Naive thymus-derived CD4-positive, alpha-beta T cell (primary cell): ENCODE measurements at regions not wholly inside any gene's neighbourhood (a gene's known extent, or its start where the extent isn't known, plus 50 kb on each side); places are given as distances from the start of the nearest gene placed in this dataset.
"Not testable (repeated sequence)": the region's sequence is repeated elsewhere in the genome, so short reads cannot be mapped to it uniquely, and the experiment has no call there.

Experiments used
- ATAC-seq: fragments of 150-1000 bp; cut with Tn5 transposase; 2 replicates; pipeline ENCODE4 v1.10.0; 2021; ENCODE audit warnings: mild to moderate bottlenecking, moderate library complexity
- CTCF ChIA-PET: fragments of 350-600 bp; sonication (Branson Sonifier 250); formaldehyde crosslinking; loops from one replicate; lab custom pipeline; 2021; ENCODE audit warnings: antibody characterized with exemption; lab: Charles Lee
- POLR2A ChIA-PET: fragments of 350-600 bp; sonication (Branson Sonifier 250); formaldehyde crosslinking; loops from one replicate; lab custom pipeline; 2021; ENCODE audit warnings: antibody characterized with exemption, inconsistent platforms; lab: Charles Lee
- DNase-seq, 9 donors: peaks; one replicate each; pipeline versions ENCODE4 v3.0.0 to v3.0.0-alpha.2; 2020 to 2022; ENCODE audit warnings: mixed read lengths in 1 of 9
- H3K27ac ChIP-seq: one replicate; pipeline ENCODE4 v1.7.0; 2013; ENCODE audit warnings: mild to moderate bottlenecking, low read depth, low read length, moderate library complexity
- H3K27me3 ChIP-seq, 2 donors: one replicate each; pipeline ENCODE4 v1.7.0; 2013; ENCODE audit warnings: low read length in 2 of 2, mild to moderate bottlenecking in 2 of 2, moderate library complexity in 2 of 2; ENCODE audit not compliant: control insufficient read depth in 2 of 2, insufficient read depth in 2 of 2
- H3K36me3 ChIP-seq, 3 experiments: 1 replicate in 2 of 3; 2 replicates in 1 of 3; pipeline ENCODE4 v1.7.0; 2013; ENCODE audit warnings: low read length in 3 of 3, mild to moderate bottlenecking in 3 of 3, moderate library complexity in 1 of 3; ENCODE audit not compliant: insufficient read depth in 3 of 3, control insufficient read depth in 2 of 3
- H3K4me1 ChIP-seq, 2 donors: one replicate each; pipeline ENCODE4 v1.7.0; 2013; ENCODE audit warnings: low read length in 2 of 2, mild to moderate bottlenecking in 2 of 2, moderate library complexity in 1 of 2; ENCODE audit not compliant: control insufficient read depth in 2 of 2, insufficient read depth in 2 of 2
- H3K4me3 ChIP-seq: 2 replicates; pipeline ENCODE4 v1.7.0; 2013; ENCODE audit warnings: mild to moderate bottlenecking, low read length
- H3K9me3 ChIP-seq, 3 experiments: 1 replicate in 2 of 3; 2 replicates in 1 of 3; pipeline ENCODE4 v1.7.0; 2013; ENCODE audit warnings: low read length in 3 of 3; ENCODE audit not compliant: control insufficient read depth in 2 of 3
- H3K27ac Mint-ChIP-seq, 9 donors: one replicate each; pipeline ENCODE4 v1.8.0; 2020 to 2022; ENCODE audit warnings: mixed read lengths in 9 of 9, mild to moderate bottlenecking in 8 of 9, moderate library complexity in 5 of 9, inconsistent platforms in 2 of 9
- H3K27me3 Mint-ChIP-seq, 5 donors: one replicate each; pipeline ENCODE4 v1.8.0; 2021 to 2022; ENCODE audit warnings: mixed read lengths in 5 of 5, mild to moderate bottlenecking in 1 of 5
- H3K36me3 Mint-ChIP-seq, 5 donors: one replicate each; pipeline ENCODE4 v1.8.0; 2020 to 2022; ENCODE audit warnings: mixed read lengths in 5 of 5, mild to moderate bottlenecking in 3 of 5, inconsistent platforms in 1 of 5
- H3K4me1 Mint-ChIP-seq, 7 donors: one replicate each; pipeline ENCODE4 v1.8.0; 2020 to 2022; ENCODE audit warnings: mixed read lengths in 7 of 7, mild to moderate bottlenecking in 3 of 7, inconsistent platforms in 1 of 7
- H3K4me3 Mint-ChIP-seq, 10 donors: one replicate each; pipeline ENCODE4 v1.8.0; 2020 to 2022; ENCODE audit warnings: mild to moderate bottlenecking in 10 of 10, mixed read lengths in 10 of 10, moderate library complexity in 6 of 10, inconsistent platforms in 2 of 10
- H3K9me3 Mint-ChIP-seq, 11 donors: one replicate each; pipeline ENCODE4 v1.8.0; 2020 to 2022; ENCODE audit warnings: mixed read lengths in 11 of 11, mild to moderate bottlenecking in 4 of 11, inconsistent platforms in 1 of 11, moderate library complexity in 1 of 11
- intact Hi-C, 2 donors: fragments of 100-400 bp; cut with micrococcal nuclease; formaldehyde crosslinking; loops; one replicate each; pipeline ENCODE4 v1.15.1; 2023

DNA sequence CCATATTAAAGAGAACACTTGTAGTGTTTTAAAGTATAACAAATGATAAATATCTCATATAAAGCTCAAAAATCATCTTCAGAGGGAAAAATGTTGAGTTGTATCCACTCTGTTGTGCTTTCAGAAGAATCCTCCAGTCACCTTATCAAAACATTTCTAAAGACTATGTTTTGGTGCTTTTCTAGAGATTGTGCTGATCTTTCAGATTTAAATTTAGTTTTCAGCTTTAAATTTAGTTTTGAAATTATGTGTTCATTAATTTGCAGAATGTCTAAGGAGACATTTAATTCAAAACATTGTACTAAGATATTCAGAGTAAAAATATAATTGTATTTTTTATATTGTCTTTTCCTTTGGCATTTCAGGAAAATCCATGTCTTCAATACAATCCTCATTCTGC, 303.1 kb upstream of the KYNU start:
- Histone ChIP-seq H3K27me3 (no peaks in the 10 kb centered on the region), H3K27ac (no peak overlapping the region), H3K36me3 (no peaks in the 10 kb centered on the region), H3K4me1 (no peaks in the 10 kb centered on the region), H3K4me3 (no peak overlapping the region), H3K9me3 (no peaks in the 10 kb centered on the region)
- Mint-ChIP-seq H3K4me3 (no peak overlapping the region), H3K9me3 (peaks cover 0 to 19% (median 0%) of the 10 kb centered on the region in 11 donors), H3K36me3 (no peaks in the 10 kb centered on the region), H3K27ac (no peak overlapping the region), H3K27me3 (peaks cover 0 to 4% (median 0%) of the 10 kb centered on the region in 5 donors), H3K4me1 (no peaks in the 10 kb centered on the region)
- intact Hi-C loops = no loop called here
- DNase-seq (no peak), ATAC-seq (no peak)
- ChIA-PET CTCF (no interaction called here), POLR2A (no interaction called here)

DNA sequence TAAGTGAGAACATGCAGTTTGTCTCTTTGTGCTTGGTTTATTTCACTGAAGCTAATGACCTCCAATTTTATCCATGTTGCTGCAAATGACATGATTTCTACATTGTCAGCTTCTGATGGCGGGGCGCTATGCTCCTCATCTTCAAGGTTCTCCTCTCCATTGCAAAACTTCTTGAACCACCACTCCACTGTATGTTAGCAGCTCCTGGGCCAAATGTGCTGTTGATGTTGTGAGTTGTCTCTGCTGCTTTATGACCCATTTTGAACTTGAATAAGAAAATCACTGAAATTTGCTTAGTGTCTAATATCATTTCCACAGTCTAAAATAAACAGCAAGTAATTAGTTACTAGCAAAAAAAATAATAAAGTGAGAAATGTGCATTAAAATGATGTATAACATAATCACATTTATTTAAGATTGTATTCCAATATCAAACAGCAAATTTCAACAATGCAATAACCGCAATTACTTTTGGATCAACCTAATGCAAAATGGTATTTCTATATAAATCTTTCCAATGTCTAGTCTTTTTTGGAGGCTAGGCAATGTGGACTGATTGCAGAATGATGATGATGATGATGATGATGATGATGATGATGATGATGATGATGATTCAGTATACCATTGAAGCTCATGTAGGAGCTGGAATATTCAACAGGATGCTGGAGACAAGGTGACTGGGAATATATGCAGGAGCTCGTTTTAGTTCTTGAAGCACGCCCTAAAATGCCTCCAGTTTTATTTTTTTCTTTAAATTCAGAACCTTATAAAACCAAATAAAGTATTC, 304.9 kb upstream of the KYNU start:
- no peaks in the 10 kb centered on the region for H3K27me3 ChIP-seq
- H3K4me1 Mint-ChIP-seq = no peaks in the 10 kb centered on the region
- DNase-seq (no peak), ATAC-seq (no peak)
- ChIA-PET CTCF (no interaction called here), POLR2A (no interaction called here)
- no peak overlapping the region for H3K4me3 ChIP-seq
- intact Hi-C loops = no loop called here
- H3K36me3 ChIP-seq = no peaks in the 10 kb centered on the region
- no peaks in the 10 kb centered on the region for H3K4me1 ChIP-seq
- no peak overlapping the region for H3K4me3 Mint-ChIP-seq
- H3K9me3 ChIP-seq = no peaks in the 10 kb centered on the region
- no peak overlapping the region for H3K27ac ChIP-seq
- peaks cover 0 to 19% (median 0%) of the 10 kb centered on the region in 11 donors for H3K9me3 Mint-ChIP-seq
- H3K36me3 Mint-ChIP-seq = no peaks in the 10 kb centered on the region
- H3K27ac Mint-ChIP-seq = no peak overlapping the region
- peaks cover 0 to 4% (median 0%) of the 10 kb centered on the region in 5 donors for H3K27me3 Mint-ChIP-seq

DNA sequence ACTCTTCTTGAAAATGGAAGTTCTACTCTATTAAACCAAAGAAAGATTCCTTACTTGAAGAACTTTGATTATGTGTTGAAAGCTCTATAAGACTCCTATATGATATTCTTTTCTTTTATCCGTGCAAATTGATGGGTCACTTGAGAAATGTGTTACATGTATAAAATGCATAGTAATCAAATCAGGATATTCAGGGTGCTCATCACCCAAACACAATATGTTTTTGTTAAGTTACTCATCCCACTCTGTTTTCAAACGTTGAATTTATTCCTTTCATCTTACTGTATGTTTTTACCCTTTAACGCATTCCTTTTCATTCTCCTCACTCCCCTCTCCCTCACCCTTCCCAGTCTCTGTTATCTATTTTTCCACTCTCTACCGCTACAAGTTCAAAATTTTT, 305.5 kb upstream of the KYNU start:
- Histone ChIP-seq H3K36me3 (no peaks in the 10 kb centered on the region), H3K27ac (no peak overlapping the region), H3K4me3 (no peak overlapping the region), H3K4me1 (no peaks in the 10 kb centered on the region), H3K9me3 (no peaks in the 10 kb centered on the region), H3K27me3 (no peaks in the 10 kb centered on the region)
- Mint-ChIP-seq H3K4me1 (no peaks in the 10 kb centered on the region), H3K9me3 (peaks cover 0 to 19% (median 0%) of the 10 kb centered on the region in 11 donors), H3K27me3 (peaks cover 0 to 4% (median 0%) of the 10 kb centered on the region in 5 donors), H3K36me3 (no peaks in the 10 kb centered on the region), H3K4me3 (no peak overlapping the region), H3K27ac (no peak overlapping the region)
- intact Hi-C loops = no loop called here
- ChIA-PET CTCF (no interaction called here), POLR2A (no interaction called here)
- DNase-seq (no peak), ATAC-seq (no peak)

DNA sequence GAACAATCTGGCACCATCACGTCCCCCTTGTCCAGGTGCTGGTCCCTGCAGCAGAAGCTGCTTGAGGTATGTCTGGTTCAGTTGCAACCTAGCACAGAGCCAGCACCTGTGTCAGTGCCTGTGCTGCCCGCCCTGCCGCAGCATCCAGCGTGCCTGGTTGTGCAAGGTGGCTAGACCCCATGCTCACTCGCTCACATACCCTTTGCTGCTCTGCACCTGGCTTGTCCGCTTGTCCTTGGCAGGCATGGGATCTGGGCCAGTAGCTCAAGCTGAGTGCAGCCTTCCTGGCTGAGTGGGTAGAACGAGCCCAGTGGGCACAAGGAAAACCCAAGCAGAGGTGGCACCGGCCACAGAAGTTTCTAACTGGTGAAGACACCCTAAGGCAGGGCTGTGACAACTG, 314.6 kb upstream of the KYNU start:
- intact Hi-C loops = no loop called here
- H3K36me3 Mint-ChIP-seq = no peaks in the 10 kb centered on the region
- no peaks in the 10 kb centered on the region for H3K4me1 Mint-ChIP-seq
- H3K27me3 Mint-ChIP-seq = no peaks in the 10 kb centered on the region
- DNase-seq (no peak), ATAC-seq (no peak)
- no peaks in the 10 kb centered on the region for H3K4me1 ChIP-seq
- H3K27ac ChIP-seq = no peak overlapping the region
- no peaks in the 10 kb centered on the region for H3K27me3 ChIP-seq
- no peak overlapping the region for H3K27ac Mint-ChIP-seq
- ChIA-PET POLR2A (no interaction called here), CTCF (no interaction called here)
- H3K4me3 ChIP-seq = no peak overlapping the region
- no peak overlapping the region for H3K4me3 Mint-ChIP-seq
- no peaks in the 10 kb centered on the region for H3K9me3 ChIP-seq
- H3K9me3 Mint-ChIP-seq = peaks cover 0 to 12% (median 0%) of the 10 kb centered on the region in 11 donors
- H3K36me3 ChIP-seq = no peaks in the 10 kb centered on the region

DNA sequence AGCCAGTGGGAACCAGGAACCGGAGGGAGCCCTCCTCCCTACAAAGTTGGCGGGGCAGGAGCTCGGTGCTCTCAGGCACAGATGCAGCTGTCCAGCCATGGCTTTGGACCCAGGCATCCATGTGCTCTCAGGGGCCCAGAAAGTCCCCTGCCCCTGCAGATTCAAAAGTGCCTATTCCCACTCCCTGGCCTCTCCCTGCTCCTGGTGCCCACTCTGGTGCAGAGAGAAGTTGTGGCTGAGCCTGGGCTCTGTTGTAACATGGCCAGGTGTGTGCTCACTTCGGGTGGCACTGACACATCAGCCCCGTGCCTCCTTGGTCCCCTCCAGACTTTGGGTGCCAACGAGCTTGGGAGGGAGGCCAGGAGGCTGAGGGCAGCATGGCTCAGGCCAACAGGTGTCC, 315.8 kb upstream of the KYNU start:
- intact Hi-C loops = no loop called here
- H3K4me3 Mint-ChIP-seq = no peak overlapping the region
- DNase-seq = no peak
- CTCF ChIA-PET = no interaction called here
- Histone ChIP-seq H3K4me1 (no peaks in the 10 kb centered on the region), H3K27me3 (no peaks in the 10 kb centered on the region), H3K27ac (no peak overlapping the region), H3K9me3 (no peaks in the 10 kb centered on the region), H3K4me3 (no peak overlapping the region), H3K36me3 (no peaks in the 10 kb centered on the region)
- POLR2A ChIA-PET = no interaction called here
- no peaks in the 10 kb centered on the region for H3K36me3 Mint-ChIP-seq
- no peaks in the 10 kb centered on the region for H3K27me3 Mint-ChIP-seq
- no peak for ATAC-seq
- no peaks in the 10 kb centered on the region for H3K4me1 Mint-ChIP-seq
- no peak overlapping the region for H3K27ac Mint-ChIP-seq
- H3K9me3 Mint-ChIP-seq = peaks cover 0 to 12% (median 0%) of the 10 kb centered on the region in 11 donors

DNA sequence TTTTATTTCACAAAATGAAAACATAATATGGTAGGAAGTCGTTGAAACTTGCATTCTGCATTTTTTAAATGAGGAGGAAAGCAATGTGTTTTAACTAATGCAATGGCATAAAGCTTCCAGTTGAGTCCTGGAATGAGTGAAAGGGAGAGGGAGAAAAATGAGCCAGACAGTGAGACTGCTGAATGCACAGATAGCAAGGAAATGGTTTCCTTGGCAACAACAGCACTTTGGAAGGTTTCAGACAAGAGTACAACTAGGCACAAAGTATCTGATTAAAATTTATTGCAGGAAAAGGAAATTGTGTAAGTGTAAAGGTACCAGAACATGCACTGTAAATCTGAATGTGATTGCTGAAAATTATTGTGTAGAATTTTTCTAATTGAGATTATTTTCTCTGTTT, 320.1 kb upstream of the KYNU start:
- intact Hi-C loops = no loop called here
- H3K4me3 Mint-ChIP-seq = no peak overlapping the region
- ChIA-PET CTCF (interaction anchor here (0.7 kb wide), 1 partner anchor 12 kb away, joined by 3 read pairs; no protein-coding TSS in a partner anchor), POLR2A (no interaction called here)
- Histone ChIP-seq H3K4me3 (no peak overlapping the region), H3K27ac (no peak overlapping the region), H3K36me3 (no peaks in the 10 kb centered on the region), H3K4me1 (no peaks in the 10 kb centered on the region), H3K27me3 (no peaks in the 10 kb centered on the region), H3K9me3 (no peaks in the 10 kb centered on the region)
- H3K27me3 Mint-ChIP-seq = no peaks in the 10 kb centered on the region
- no peaks in the 10 kb centered on the region for H3K4me1 Mint-ChIP-seq
- H3K9me3 Mint-ChIP-seq = peaks cover 0 to 7% (median 0%) of the 10 kb centered on the region in 11 donors
- ATAC-seq = no peak
- H3K27ac Mint-ChIP-seq = no peak overlapping the region
- no peaks in the 10 kb centered on the region for H3K36me3 Mint-ChIP-seq
- no peak for DNase-seq

DNA sequence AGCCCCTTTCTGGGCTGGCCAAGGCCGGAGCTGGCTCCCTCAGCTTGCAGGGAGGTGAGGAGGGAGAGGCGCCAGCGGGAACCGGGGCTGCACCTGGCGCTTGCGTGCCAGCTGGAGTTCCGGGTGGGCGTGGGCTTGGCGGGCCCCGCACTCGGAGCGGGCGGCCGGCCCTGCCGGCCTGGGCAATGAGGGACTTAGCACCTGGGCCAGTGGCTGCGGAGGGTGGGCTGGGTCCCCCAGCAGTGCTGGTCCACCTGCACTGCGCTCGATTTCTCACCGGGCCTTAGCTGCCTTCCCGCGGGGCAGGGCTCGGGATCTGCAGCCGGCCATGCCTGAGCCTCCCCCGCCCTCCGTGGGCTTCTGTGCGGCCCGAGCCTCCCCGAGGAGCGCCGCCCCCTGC, 331.5 kb upstream of the KYNU start:
- H3K36me3 Mint-ChIP-seq, H3K4me3 ChIP-seq, H3K36me3 ChIP-seq, H3K4me3 Mint-ChIP-seq, H3K27ac Mint-ChIP-seq, H3K9me3 ChIP-seq, H3K27me3 ChIP-seq, H3K27me3 Mint-ChIP-seq, ATAC-seq, H3K4me1 ChIP-seq, CTCF ChIA-PET, H3K27ac ChIP-seq, intact Hi-C loops, DNase-seq, H3K4me1 Mint-ChIP-seq, POLR2A ChIA-PET: not testable (repeated sequence)
- H3K9me3 Mint-ChIP-seq = peaks cover 0 to 19% (median 4%) of the 10 kb centered on the region in 11 donors
